IMR-90 (cell line): ENCODE measurements at regions not wholly inside any gene's neighbourhood (a gene's known extent, or its start where the extent isn't known, plus 50 kb on each side); places are given as distances from the start of the nearest gene placed in this dataset.

Experiments
- ATAC-seq: fragments of 200-7000 bp; cut with Tn5 transposase; 2 replicates; pipeline ENCODE4 v1.9.1; 2020; ENCODE audit warnings: low read depth, mild to moderate bottlenecking, moderate library complexity
- BruUV-seq: library from RNA; stranded (reverse); fragments of 400-500 nt; replicated peaks from 2 replicates; lab custom pipeline; 2021; lab: Mats Ljungman, UMichigan
- CTCF ChIA-PET: fragments of 300-600 bp; formaldehyde crosslinking; extraction: SDS; loops from one replicate; lab custom pipeline; 2021; ENCODE audit warnings: antibody characterized with exemption; lab: Yijun Ruan, JAX
- POLR2A ChIA-PET: fragments of 300-600 bp; sonication (Branson Sonifier 250); formaldehyde crosslinking; loops from one replicate; lab custom pipeline; 2022; ENCODE audit warnings: antibody characterized with exemption; ENCODE audit not compliant: unreplicated experiment; lab: Charles Lee
- DNase-seq: peaks from one replicate; pipeline ENCODE4 v3.0.0; 2013
- H2AFZ ChIP-seq: replicated peaks from 2 replicates; pipeline ENCODE3; 2013; ENCODE audit warnings: low read length, mild to moderate bottlenecking; ENCODE audit not compliant: poor library complexity
- H2AK5ac ChIP-seq: 2 replicates; pipeline ENCODE4 v1.6.1; 2013; ENCODE audit warnings: low read depth, low read length, inconsistent platforms
- H2AK9ac ChIP-seq: replicated peaks from 2 replicates; pipeline ENCODE3; 2013; ENCODE audit warnings: mild to moderate bottlenecking, low read depth, low read length, moderate library complexity; ENCODE audit not compliant: poor library complexity
- H2BK120ac ChIP-seq: 2 replicates; pipeline ENCODE4 v1.6.1; 2013; ENCODE audit warnings: low read depth, low read length, inconsistent platforms
- H2BK15ac ChIP-seq: 3 replicates; pipeline ENCODE4 v1.6.1; 2013; ENCODE audit warnings: low read depth, low read length, inconsistent platforms
- H2BK20ac ChIP-seq: 2 replicates; pipeline ENCODE4 v1.6.1; 2013; ENCODE audit warnings: low read depth, mild to moderate bottlenecking, inconsistent platforms, low read length, moderate library complexity
- H2BK5ac ChIP-seq: 2 replicates; pipeline ENCODE4 v1.6.1; 2013; ENCODE audit warnings: mild to moderate bottlenecking, low read depth, low read length, inconsistent platforms; ENCODE audit not compliant: poor library complexity, severe bottlenecking
- H3K14ac ChIP-seq: replicated peaks from 2 replicates; pipeline ENCODE4 v1.6.1; 2013; ENCODE audit warnings: low read depth, low read length, inconsistent platforms
- H3K18ac ChIP-seq: 2 replicates; pipeline ENCODE4 v1.6.1; 2013; ENCODE audit warnings: low read depth, low read length, control low read depth
- H3K23ac ChIP-seq: 2 replicates; pipeline ENCODE4 v1.6.1; 2013; ENCODE audit warnings: low read depth, low read length, inconsistent platforms
- H3K27ac ChIP-seq: 2 replicates; pipeline ENCODE4 v1.5.1; 2013; ENCODE audit warnings: mild to moderate bottlenecking, control low read depth, low read length; ENCODE audit not compliant: insufficient read depth
- H3K27me3 ChIP-seq: 2 replicates; pipeline ENCODE4 v1.6.1; 2013; ENCODE audit warnings: low read length; ENCODE audit not compliant: control insufficient read depth, insufficient read depth
- H3K36me3 ChIP-seq: 2 replicates; pipeline ENCODE4 v1.6.1; 2013; ENCODE audit warnings: low read length, mixed read lengths; ENCODE audit not compliant: control insufficient read depth, insufficient read depth
- H3K4ac ChIP-seq: 2 replicates; pipeline ENCODE4 v1.6.1; 2013; ENCODE audit warnings: low read depth, low read length, inconsistent platforms
- H3K4me1 ChIP-seq: 2 replicates; pipeline ENCODE4 v1.6.1; 2013; ENCODE audit warnings: low read length, mixed read lengths; ENCODE audit not compliant: control insufficient read depth, insufficient read depth
- H3K4me2 ChIP-seq: 2 replicates; pipeline ENCODE4 v1.6.1; 2013; ENCODE audit warnings: low read depth, mild to moderate bottlenecking, control low read depth, low read length, moderate library complexity
- H3K4me3 ChIP-seq: 2 replicates; pipeline ENCODE4 v1.5.1; 2013; ENCODE audit warnings: low read depth, mild to moderate bottlenecking, control low read depth, low read length, moderate library complexity; ENCODE audit not compliant: insufficient read depth
- H3K56ac ChIP-seq: 2 replicates; pipeline ENCODE4 v1.6.1; 2013; ENCODE audit warnings: low read length, inconsistent platforms; ENCODE audit not compliant: insufficient read depth; ENCODE audit errors: extremely low read depth
- H3K79me1 ChIP-seq, 2 experiments: 2 replicates each; pipeline ENCODE4 v1.6.1; 2013; ENCODE audit warnings: low read length in 2 of 2, inconsistent platforms in 1 of 2, low read depth in 1 of 2
- H3K9ac ChIP-seq: 2 replicates; pipeline ENCODE4 v1.6.1; 2013; ENCODE audit warnings: low read depth, low read length, control low read depth
- H3K9me1 ChIP-seq: 2 replicates; pipeline ENCODE4 v1.6.1; 2013; ENCODE audit warnings: low read length, inconsistent platforms; ENCODE audit not compliant: insufficient read depth
- H3K9me3 ChIP-seq: 2 replicates; pipeline ENCODE4 v1.6.1; 2013; ENCODE audit warnings: low read length; ENCODE audit not compliant: control insufficient read depth, insufficient read depth
- H4K20me1 ChIP-seq: 2 replicates; pipeline ENCODE4 v1.6.1; 2013; ENCODE audit warnings: low read length, inconsistent platforms; ENCODE audit not compliant: insufficient read depth
- H4K5ac ChIP-seq: 2 replicates; pipeline ENCODE4 v1.6.1; 2013; ENCODE audit warnings: mild to moderate bottlenecking, low read depth, low read length, control low read depth
- H4K8ac ChIP-seq, 2 experiments: 2 replicates each; pipeline ENCODE4 v1.6.1; 2013; ENCODE audit warnings: low read depth in 2 of 2, low read length in 2 of 2, control low read depth in 1 of 2, inconsistent platforms in 1 of 2
- H4K91ac ChIP-seq: 2 replicates; pipeline ENCODE4 v1.6.1; 2013; ENCODE audit warnings: low read depth, low read length, inconsistent platforms; ENCODE audit not compliant: insufficient read depth
- BHLHE40 ChIP-seq: fragments of 150-350 bp; IDR thresholded peaks from 2 replicates; pipeline ENCODE4 v1.6.1; 2016; ENCODE audit warnings: mild to moderate bottlenecking, low read depth, low read length
- CEBPB ChIP-seq: IDR thresholded peaks from 2 replicates; pipeline ENCODE4 v1.6.1; 2012; ENCODE audit warnings: low read depth, low read length, improper control_type of control experiment
- CHD1 ChIP-seq: IDR thresholded peaks from 2 replicates; pipeline ENCODE4 v1.6.1; 2012; ENCODE audit warnings: low read depth, low read length, improper control_type of control experiment
- MXI1 ChIP-seq: IDR thresholded peaks from 2 replicates; pipeline ENCODE4 v1.6.1; 2012; ENCODE audit warnings: low read depth, mild to moderate bottlenecking, low read length, moderate library complexity, borderline replicate concordance
- POLR2A ChIP-seq: IDR thresholded peaks from 2 replicates; pipeline ENCODE4 v1.6.1; 2012; ENCODE audit warnings: mild to moderate bottlenecking, low read depth, low read length
- RFX5 ChIP-seq: IDR thresholded peaks from 2 replicates; pipeline ENCODE4 v1.8.0; 2012; ENCODE audit warnings: low read depth, mild to moderate bottlenecking, low read length, moderate library complexity
- WGBS, 2 experiments: methylation state at CpG; one replicate each; pipeline versions ENCODE4 v1.1.5 to v1.1.7; 2013; ENCODE audit warnings: missing lambda C conversion rate in 2 of 2; ENCODE audit not compliant: insufficient read length in 1 of 2; ENCODE audit errors: extremely low coverage in 2 of 2; 5-methylcytosine and 5-hydroxymethylcytosine counted together
- dilution Hi-C: fragments of 300-500 bp; cut with HindIII; formaldehyde crosslinking; loops from one replicate; pipeline ENCODE4 v1.14.3; 2018; ENCODE audit warnings: low sequenced_read_pairs; ENCODE audit not compliant: unreplicated experiment
- in situ Hi-C: fragments of 300-500 bp; cut with MboI; formaldehyde crosslinking; loops from 3 replicates; pipeline ENCODE4 v1.14.3; 2019; ENCODE audit warnings: low sequenced_read_pairs, inconsistent platforms, mixed read lengths
- intact Hi-C: fragments of 100-400 bp; cut with micrococcal nuclease; formaldehyde crosslinking; loops from 2 replicates; pipeline ENCODE4 v1.10.0; 2022
- TF ChIP-seq, protein P1 (sequence below): fragments of 150-350 bp; IDR thresholded peaks from 2 replicates; pipeline ENCODE4 v1.6.1; 2017; ENCODE audit warnings: mild to moderate bottlenecking, antibody characterized with exemption, low read length, low read depth
- TF ChIP-seq, protein P2 (sequence below): fragments of 150-350 bp; IDR thresholded peaks from 2 replicates; pipeline ENCODE4 v1.6.1; 2016; ENCODE audit warnings: low read depth, mild to moderate bottlenecking, low read length, moderate library complexity, borderline replicate concordance

- Histone ChIP-seq H3K4me3 (no peak overlapping the region), H4K20me1 (no peaks in the 10 kb centered on the region), H4K5ac (no peak overlapping the region), H2BK15ac (no peak overlapping the region), H4K8ac (no peak overlapping the region), H3K9ac (no peak overlapping the region), H3K4me2 (no peak overlapping the region), H3K9me3 (no peaks in the 10 kb centered on the region), H3K23ac (no peak overlapping the region), H3K4ac (no peak overlapping the region), H3K14ac (no peak overlapping the region), H3K27ac (no peak overlapping the region), H3K18ac (no peak overlapping the region), H2BK5ac (no peak overlapping the region), H3K9me1 (no peaks in the 10 kb centered on the region), H3K79me1 (no peaks in the 10 kb centered on the region), H2AK5ac (no peak overlapping the region), H3K56ac (no peak overlapping the region), H3K27me3 (no peaks in the 10 kb centered on the region), H2AK9ac (no peak overlapping the region), H2BK20ac (no peak overlapping the region), H2BK120ac (no peak overlapping the region), H2AFZ (no peak overlapping the region), H3K4me1 (no peaks in the 10 kb centered on the region), H4K91ac (no peak overlapping the region), H3K36me3 (no peaks in the 10 kb centered on the region)
- TF ChIP-seq, protein P1, sequence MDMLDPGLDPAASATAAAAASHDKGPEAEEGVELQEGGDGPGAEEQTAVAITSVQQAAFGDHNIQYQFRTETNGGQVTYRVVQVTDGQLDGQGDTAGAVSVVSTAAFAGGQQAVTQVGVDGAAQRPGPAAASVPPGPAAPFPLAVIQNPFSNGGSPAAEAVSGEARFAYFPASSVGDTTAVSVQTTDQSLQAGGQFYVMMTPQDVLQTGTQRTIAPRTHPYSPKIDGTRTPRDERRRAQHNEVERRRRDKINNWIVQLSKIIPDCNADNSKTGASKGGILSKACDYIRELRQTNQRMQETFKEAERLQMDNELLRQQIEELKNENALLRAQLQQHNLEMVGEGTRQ, result no peak
- TF ChIP-seq RFX5 (no peak), CHD1 (no peak), MXI1 (no peak), CEBPB (no peak), BHLHE40 (no peak), POLR2A (no peak)
- TF ChIP-seq, protein P2, sequence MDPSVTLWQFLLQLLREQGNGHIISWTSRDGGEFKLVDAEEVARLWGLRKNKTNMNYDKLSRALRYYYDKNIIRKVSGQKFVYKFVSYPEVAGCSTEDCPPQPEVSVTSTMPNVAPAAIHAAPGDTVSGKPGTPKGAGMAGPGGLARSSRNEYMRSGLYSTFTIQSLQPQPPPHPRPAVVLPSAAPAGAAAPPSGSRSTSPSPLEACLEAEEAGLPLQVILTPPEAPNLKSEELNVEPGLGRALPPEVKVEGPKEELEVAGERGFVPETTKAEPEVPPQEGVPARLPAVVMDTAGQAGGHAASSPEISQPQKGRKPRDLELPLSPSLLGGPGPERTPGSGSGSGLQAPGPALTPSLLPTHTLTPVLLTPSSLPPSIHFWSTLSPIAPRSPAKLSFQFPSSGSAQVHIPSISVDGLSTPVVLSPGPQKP, result no peak
- dilution Hi-C loops, result no loop called here
- POLR2A ChIA-PET, result no interaction called here
- DNase-seq, result no peak
- CTCF ChIA-PET, result no interaction called here
- in situ Hi-C loops, result no loop called here
- BruUV-seq, result no TSS peak
- 0% methylated on average over 3 of the region's 5 CpGs; no CpG with 5 or more reads in 1 of the 2 experiments for whole genome bisulfite sequencing, 2 experiments
- intact Hi-C loops, result no loop called here
- no peak for ATAC-seq
These were observed 235.8 kb downstream of the TMEM38B start for GRCh38 chr9:105930011-105930627.
